ENCODE measurements at regions not wholly inside any gene's neighbourhood (a gene's known extent, or its start where the extent isn't known, plus 50 kb on each side); places are given as distances from the start of the nearest gene placed in this dataset.

DNA sequence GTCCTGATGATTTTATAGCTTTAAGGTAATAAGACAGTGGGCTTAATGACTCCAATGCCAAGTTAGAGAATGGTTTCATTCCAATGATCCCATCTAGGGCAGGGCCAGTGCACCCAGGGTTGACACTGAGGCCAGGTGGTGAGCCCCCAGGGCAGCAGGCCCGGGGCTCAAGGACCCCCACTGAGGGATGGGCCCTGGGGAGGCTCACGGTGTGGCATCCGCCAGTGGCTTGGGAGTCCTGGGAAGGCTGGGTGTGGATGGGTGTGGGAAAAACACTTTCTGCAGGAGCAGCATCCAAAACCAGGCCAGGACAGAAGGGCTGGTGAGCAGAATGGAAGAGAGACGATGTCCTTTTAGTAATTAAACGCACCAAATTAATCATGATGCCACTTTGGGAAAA is 626.3 kb downstream of the TBC1D22A start:
- no peak for DNase-seq (ENCODE audit: low read depth in 2 of 2, low spot score in 1 of 2)

DNA sequence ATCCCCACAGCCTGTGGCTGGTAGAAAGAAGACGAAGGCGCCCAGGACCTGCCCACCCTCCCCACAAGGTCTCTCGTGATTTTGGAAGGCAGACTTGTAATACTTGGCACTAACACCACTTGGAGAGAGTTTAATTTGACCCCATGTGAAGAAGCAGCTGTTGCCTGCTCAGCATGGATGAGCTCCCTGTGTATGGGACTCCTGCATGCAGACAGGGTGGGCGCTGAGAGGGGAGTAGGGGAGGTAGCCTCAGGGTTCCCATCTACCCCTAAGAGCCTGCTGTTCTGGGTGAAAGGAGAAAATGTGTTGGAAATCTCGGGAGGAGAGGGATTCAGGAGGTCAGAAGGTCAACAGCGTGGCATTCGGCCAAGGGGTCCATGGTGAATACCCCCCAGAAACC is 625.9 kb downstream of the TBC1D22A start:
- DNase-seq (ENCODE audit: low read depth in 2 of 2, low spot score in 1 of 2): no peak

DNA sequence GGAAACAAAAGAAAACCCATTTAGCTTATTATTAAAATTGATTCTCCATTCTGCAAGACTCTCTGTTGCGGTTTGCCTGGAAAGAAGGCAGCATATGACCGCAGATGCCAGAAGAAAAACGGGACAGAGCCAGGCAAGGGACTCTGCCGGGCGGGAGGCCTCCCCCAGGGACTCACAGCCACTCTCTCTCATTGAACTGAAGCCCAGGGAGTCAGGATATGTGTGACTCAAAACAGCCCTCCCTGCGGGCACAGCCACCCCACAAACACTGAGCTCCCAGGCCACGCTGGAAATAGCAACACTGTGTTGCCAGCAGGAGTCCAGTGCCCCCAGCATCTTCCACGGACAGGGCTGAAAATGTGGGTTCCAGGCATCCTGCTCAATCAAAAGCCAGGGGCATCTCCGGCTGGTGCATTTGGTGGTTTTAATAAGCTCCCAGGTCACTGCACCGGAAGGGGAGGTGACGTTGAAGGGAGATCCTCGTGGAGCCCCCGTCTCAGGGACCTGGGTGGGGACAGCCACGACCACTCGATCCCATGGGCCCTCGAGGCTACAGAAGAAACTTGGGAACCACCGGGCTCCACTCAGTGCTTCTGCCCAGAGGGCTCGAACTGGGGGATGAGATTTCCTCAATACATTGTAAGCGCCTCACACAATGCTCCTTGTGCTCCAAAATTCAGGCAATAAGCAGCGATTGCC is 624.5 kb downstream of the TBC1D22A start:
- DNase-seq (ENCODE audit: low read depth in 2 of 2, low spot score in 1 of 2): no peak

DNA sequence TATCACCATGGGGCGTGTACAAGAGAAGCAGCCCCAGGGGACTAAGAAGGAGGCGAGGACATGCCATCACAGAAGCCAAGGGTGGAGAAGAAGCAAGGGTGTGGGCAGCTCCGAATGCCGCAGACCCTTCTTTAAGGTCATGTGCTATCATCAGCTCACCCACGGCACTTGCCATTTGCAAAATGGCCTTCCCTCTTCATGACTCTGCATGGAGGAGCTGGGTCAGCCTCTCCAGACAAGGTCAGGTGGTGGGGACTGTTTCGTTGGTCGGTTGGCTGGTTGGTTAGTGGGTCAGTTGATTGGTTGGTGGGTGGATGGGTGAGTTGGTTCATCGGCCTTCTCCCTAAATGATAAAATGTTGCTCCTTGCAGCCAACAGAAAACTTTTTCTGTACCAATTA is 622.5 kb downstream of the TBC1D22A start:
- DNase-seq (ENCODE audit: low read depth in 2 of 2, low spot score in 1 of 2): no peak

DNA sequence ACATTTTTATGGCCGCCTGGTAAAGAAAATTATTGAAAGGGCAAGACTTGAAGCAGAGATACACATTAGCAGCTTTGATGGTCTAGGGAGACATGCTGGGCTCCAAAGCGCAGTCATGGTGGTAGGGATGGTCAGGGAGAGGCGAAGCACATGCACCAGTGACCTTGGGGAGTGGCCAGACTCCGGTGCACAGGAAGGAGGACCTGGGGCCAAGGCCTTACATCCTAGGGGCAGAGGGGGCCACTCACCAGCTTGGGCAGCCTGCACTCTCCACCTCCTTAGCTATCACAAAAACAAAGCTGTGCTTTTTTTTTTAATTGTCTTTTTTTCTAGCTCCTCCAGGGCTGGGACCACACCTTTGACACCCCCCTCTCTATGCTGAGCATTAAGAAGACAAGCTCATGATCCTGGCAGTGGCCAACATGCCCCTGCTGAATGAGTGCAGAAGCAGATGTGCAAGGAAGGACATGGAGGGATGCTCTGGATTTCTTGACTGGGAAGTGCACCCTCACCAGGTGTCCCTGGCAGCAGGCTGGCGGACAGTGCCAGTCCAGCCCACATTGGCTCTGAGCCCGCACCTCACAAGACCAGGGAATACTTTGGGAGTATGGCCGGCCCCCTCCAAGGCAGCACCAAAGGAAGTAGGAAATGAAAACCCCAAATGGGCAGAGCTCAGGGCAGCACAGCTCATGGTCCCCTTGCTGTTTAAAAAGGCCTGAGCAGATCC is 619.9 kb downstream of the TBC1D22A start:
- no peak for DNase-seq (ENCODE audit: low read depth in 2 of 2, low spot score in 1 of 2)

DNA sequence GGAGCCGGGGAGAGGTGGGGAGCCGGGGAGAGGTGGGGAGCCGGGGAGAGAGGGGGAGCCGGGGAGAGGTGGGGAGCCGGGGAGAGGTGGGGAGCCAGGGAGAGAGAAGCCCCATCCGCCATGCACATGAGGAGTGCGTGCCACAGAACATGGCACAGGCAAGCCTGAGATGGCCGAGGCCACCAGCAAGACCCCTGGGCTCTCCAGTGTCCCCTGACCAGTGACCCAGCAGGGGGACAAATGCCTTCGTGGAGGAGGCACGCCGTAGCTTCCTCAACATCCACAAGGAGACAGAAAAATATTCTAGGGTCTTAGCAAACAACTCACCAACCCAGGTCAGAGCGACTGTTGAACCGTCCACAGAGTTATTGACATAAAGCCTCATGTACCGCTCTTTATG is 618.8 kb downstream of the TBC1D22A start:
- DNase-seq (ENCODE audit: low read depth in 2 of 2, low spot score in 1 of 2): no peak

DNA sequence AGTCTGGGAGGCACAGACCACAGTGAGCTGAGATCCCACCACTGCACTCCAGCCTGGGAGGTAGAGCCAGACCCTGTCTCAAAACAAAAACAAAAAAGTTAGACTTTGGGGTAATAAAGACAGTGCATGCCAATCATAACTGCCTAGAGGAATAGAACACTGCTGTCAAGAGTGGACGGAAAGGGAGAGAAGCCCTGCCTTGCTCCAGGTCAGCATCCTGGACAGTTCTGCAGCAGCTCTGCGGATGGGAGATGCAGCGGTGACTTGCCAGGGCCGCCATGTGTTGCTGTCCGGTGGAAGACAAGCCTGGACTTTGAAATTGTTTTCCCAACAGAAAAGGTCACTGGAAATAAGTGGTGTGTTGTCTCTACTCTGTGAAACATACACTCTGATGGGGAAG is 618.2 kb downstream of the TBC1D22A start:
- no peak for DNase-seq (ENCODE audit: low read depth in 2 of 2, low spot score in 1 of 2)

DNA sequence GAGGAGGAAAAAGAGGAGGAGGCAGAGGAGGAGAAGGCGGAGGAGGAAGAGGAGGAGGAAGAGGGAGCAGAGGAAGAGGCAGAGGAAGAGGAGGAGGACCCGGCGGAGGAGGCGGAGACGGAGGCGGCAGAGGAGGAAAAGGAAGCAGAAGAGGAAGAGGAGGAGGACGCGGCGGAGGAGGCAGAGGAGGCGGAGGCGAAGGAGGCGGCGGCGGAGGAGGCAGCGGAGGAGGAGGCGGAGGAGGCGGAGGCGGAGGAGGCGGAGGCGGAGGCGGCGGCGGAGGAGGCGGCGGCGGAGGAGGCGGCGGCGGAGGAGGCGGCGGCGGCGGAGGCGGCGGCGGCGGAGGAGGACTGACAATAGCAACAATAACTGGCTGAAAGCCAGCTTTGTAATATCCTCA is 616.6 kb downstream of the TBC1D22A start:
- DNase-seq (ENCODE audit: low read depth in 2 of 2, low spot score in 1 of 2): no peak

DNA sequence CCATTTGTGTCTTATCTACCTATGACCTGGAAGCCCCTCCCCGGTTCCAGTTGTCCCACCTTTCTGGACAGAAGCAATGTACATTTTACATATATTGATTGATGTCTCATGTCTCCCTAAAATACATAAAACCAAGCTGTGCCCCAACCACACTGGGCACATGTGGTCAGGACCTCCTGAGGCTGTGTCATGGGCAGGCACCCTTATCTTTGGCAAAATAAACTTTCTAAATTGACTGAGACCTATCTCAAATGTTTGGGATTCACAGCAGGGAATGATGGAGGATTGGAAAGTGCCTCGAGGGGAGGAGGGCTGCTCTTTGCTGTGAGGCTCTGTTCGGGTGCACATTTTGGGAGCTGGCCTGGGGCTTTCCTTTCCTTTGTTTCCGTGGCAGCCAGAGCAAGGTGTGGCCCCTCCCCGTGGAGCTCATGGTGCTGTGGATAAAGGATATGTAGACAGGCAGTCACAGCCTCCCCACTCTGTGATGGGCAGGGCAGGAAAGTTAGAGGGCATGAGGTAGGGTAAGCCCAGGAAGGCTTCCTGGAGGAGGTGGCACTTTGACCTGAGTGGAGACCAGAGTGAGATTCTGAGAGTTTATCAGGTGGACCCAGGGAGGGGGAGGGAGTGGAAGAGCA is 615.6 kb downstream of the TBC1D22A start:
- no peak for DNase-seq (ENCODE audit: low read depth in 2 of 2, low spot score in 1 of 2)

DNA sequence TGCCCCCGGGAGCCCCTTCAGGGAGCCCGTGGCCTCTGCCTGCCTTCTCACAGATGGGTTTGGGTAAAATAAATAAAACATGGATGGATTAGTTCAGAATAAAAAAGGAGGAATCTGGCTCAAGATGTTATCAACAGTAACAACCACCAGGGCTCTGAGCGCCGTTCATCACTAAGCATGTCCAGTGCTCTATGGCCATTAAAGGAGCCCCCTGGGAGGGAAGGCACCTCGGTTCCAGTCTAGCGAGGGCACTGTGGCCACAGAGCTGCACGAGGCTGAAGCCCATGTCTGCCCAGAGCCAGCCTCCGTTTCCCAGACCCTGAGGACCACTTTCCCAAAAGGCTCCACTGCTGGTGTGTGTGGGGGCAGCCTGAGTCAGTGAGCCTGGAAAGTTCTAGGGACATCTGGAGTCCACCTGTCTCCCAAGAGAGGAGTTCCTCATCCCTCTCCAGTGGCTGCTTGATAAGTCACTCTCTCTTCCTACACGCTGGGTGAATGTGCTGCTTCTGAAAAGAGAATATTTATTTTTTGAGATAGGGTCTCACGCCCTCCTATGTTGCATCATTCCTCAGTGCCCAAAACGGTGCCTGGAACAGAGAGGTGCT is 614.6 kb downstream of the TBC1D22A start:
- DNase-seq (ENCODE audit: low read depth in 2 of 2, low spot score in 1 of 2): no peak

DNA sequence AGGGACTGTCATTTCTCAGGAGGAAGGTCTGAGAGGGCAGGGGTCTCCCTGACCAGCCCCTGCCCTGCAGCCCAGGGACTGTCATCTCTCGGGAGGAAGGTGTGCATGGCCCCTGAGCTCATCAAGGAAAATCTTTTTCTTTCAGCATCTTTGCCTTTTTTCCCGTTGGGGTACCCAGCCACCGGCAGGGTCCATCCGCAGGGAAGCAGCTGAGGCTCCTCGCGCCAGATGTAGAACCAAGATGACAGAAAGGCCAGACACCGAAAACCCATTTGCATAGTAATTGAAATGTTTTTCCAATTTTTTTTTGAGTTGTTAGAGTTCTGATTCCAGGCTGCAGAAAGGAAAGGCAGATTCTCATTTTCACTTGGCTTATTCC is 613.9 kb downstream of the TBC1D22A start:
- no peak for DNase-seq (ENCODE audit: low read depth in 2 of 2, low spot score in 1 of 2)

DNA sequence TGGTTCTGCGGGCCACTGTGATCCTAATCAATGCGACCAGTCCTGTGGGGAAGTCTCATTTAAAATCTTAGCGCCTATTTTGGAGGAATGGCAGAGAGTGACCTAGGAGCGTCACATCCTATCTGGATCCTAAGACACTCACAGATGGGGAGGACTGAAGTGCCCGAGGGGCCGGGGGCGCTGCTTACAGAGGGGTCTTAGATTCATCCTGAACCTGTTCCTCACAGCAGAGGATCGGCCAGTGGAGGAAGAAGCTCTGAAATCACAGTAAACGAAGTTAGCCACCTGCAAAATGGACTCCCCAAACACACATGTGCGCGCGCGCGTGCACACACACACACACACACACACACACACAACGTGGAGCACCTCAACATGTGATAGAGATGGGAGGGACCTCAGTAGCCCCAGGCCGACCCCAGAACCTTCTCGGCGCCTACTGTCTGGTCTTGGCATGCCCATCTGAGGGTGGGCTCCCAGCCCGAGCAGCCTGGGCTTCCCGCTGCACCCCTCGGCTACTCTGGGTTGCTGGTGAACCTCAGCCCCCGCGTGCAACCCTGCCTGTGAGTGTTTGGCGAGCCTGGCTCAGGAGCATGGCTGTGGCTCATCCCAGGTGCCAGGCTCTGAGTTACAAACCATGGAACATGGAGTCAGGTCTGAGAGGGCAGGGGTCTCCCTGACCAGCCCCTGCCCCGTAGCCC is 613.3 kb downstream of the TBC1D22A start:
- no peak for DNase-seq (ENCODE audit: low read depth in 2 of 2, low spot score in 1 of 2)

DNA sequence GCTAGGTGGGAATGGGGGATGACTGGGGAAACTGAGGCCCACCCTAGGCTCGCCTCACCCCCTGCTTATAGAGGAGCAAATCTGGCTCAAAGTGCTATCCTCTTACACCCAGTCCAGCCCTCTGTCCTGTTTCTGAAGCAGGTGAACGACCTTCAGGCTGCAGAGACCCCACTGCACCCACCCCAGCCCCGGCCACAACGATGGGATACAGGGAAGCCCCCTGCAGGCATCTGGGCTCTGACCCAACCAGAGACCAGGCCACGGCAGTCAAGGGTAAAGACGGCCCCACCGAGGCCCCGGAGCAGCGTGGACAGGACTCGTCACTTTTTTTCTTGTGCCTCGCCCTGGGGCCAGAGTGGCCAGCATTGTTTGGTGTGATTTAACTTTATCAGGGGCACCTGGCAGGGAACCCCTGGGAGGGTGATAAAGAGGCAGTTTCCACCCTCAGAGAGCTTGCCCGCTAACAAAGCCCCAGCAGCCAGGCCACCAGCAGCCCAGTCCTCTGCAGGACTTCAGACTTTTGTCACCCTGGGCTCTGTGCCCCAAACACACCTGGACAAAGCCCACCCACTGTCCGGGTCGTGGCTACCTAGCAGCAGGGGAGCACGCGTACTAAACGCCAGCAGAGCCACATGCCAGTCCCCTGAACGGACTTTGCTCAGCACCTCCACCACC is 612.6 kb downstream of the TBC1D22A start:
- DNase-seq (ENCODE audit: low read depth in 2 of 2, low spot score in 1 of 2): no peak

DNA sequence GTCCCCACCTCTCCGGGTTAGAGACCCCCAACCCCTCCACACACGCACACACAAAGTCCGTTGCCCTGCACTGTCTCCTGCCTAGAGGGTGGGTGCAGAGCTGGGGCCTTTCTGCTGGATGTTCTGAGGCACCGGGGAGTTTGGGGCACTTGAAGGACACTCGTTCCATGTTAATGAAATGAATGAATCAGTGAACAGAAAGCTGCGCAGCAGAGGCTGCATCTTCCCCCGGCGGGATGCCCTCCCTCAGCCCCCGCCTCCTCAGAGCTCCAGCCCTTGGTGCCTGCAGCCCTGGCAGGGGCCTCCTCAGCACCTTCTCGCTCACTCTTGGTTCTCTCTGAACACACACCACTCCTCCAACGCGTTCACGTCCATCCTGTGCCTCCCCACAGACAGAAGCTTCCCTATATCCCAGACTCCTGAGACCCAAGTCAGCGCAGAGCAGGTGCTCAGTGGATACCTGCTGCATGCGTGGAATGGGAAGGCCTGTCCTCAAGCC is 611.9 kb downstream of the TBC1D22A start:
- no peak for DNase-seq (ENCODE audit: low read depth in 2 of 2, low spot score in 1 of 2)

DNA sequence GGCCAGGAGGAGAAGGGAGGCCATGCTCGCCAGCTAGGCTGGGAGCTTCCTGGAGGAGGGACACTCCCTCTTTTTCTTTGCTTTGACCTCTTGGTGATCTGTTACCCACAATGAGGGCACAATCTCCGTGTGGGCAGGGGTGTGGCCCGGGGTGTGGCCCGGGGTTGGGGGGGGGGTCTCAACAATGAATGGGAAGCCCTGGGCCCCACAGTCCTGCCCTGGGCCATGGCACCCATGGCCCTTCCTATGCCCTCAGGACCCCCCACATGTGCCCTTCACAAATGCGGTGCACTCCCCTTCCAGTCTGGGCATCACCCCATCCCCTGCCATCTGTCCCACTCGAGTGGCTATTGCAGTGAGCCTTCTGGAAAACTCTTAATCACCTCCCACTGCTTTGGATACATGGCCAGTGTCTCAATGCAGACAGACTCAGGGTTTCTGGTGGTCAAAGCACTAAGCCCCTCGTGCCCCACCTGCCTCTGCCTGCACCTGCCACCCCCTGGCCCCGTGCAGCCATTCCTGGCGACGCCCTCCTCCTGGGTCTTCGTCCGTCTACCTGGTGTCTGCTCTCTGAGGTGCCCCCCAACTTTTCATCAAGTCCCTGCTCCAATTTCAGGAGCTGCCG is 611.3 kb downstream of the TBC1D22A start:
- no peak for DNase-seq (ENCODE audit: low read depth in 2 of 2, low spot score in 1 of 2)

DNA sequence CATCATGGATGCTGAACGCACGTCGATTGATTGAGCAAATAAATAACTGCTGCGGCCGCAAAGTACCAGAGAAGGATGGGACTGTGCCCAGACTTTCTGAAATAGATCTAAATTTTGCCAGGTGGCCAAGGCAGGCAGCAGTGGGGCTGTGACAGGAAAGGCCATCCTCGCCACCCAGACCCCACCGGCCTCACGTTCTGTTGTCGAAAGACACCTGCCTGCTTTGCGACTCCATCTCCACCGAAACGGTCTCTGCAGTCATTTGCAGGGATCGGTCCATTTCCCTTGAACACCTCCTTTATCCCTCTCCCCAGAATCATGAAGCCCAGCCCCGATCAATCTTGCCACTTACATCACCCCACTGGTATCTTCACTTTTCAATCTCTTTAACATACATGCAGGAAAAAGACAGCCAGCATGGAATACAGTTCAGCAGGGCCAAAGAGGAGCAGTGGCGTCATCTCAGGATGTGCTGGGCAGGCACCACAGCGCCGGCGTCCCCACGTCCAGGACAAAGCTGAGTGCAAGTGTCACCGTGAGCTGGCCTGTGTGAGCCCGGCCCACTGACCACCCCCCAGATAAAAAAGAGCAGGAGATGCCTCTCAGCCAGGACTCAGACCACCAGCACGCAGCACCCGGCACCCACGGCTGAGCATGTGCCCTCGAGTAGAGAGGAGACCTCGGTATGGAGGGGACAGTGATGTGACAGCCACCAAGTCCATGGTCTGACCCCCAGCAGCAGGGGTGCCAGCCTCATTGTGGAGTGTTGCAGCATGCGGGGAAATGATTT is 610.3 kb downstream of the TBC1D22A start:
- no peak for DNase-seq (ENCODE audit: low read depth in 2 of 2, low spot score in 1 of 2)

DNA sequence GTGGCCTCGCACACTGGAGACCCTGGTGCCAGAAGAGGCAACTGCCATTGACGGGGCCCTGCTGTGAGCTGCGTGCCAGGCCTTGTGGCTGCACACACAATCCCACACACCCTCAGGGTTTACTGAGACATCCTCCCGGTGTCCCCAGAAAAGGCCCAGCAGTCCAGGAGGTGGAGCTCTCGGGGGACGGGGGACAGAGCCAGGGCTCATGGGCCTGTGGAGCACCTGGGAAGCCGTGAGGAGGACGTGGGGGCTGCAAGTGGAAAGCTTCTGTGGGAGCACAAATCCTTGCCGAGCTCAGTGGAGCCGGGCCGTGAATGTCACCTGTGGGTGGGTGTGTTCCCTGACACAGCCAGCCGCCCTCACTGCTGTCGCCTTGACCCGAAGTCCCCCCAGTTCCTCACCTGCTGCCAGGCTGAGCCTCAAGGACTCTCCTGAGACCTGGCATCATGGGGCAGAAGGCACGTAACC is 609.7 kb downstream of the TBC1D22A start:
- DNase-seq (ENCODE audit: low read depth in 2 of 2, low spot score in 1 of 2): no peak

DNA sequence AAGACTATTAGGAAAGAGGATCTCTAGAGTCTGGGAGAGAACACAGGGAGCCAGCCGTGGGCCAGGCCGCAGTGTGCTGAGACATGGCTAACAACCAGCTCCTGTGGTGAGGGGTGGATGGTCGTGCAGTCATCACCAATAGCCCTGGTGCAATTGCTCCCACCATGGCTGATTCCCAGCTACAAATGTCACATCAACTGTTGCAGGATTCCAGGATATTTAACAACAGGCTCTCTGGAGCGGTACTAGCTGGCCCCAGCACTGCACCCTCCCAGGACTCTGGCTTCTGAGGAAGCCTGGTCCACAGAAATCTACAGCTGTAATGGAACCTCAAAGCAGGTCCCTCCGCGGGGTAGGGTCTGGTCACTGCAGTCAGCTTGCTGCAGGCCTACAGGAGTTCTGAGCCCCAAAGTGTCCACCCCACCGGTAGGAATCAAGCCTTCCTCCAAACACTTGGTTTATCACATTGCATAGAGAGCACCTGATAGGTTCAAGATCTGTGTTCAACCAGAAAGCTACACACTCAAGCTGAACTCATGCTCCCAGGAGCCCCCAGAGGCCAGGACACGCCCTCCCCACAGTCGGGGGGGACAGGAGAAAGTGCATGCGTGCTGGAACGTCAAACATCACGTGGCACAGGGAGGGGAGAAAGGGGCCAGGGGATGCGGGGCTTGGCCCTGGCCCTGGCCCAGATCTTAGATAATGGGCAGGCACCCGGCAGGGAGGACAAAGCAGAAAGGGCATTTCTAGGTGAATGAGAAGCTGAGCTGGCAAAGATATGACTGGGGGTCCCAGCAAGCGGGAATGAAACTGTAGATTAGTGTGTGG is 609.0 kb downstream of the TBC1D22A start:
- no peak for DNase-seq (ENCODE audit: low read depth in 2 of 2, low spot score in 1 of 2)

All from stimulated activated CD8-positive, alpha-beta memory T cell treated with anti-CD3 and anti-CD28 coated beads, Interleukin-4, amount 100 ng/mL, for 4 hours (primary cell).